ENCODE measurements at regions not wholly inside any gene's neighbourhood (a gene's known extent, or its start where the extent isn't known, plus 50 kb on each side); places are given as distances from the start of the nearest gene placed in this dataset.

DNA sequence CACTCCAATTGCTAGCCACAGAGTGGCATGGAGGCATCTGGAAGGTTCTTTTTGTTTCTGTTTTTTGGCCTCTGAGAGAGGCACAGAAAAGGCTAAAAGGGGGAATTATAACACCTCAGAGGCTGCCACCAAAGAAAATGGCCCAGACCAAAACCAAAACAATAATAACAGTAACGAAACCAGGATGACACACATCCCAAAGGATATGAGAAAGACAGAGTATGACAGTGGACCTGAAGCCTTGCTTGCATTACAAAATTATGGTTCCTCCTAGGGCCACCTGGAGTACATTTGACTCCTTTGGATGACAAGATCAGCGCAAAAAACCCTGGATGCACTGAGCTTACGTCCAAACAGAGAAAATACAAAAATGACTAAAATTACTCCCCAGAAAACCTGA, 152.7 kb downstream of the AEBP2 start:
- Histone ChIP-seq H3K27ac (replicated peaks; ENCODE audit: low read length) (no peak overlapping the region), H3K23ac (ENCODE audit: low read depth, low read length, poor library complexity) (no peak overlapping the region), H3K4me2 (ENCODE audit: insufficient read depth, low read length, poor library complexity, severe bottlenecking) (no peak overlapping the region), H3K9ac (ENCODE audit: low read depth, low read length, poor library complexity) (no peak overlapping the region), H3K18ac (ENCODE audit: low read length) (no peak overlapping the region), H3K14ac (ENCODE audit: low read length) (no peak overlapping the region), H3K4me3 (ENCODE audit: low read length in 2 of 2) (no peak overlapping the region), H3K36me3 (replicated peaks in 1 of 2; ENCODE audit: control insufficient read depth in 2 of 2, insufficient read depth in 2 of 2, low read length in 2 of 2) (no peaks in the 10 kb centered on the region), H2AK5ac (ENCODE audit: low read depth, low read length) (no peak overlapping the region), H3K4ac (ENCODE audit: low read length) (no peak overlapping the region), H2BK12ac (ENCODE audit: low read length) (no peak overlapping the region), H4K91ac (ENCODE audit: low read depth, low read length, poor library complexity) (no peak overlapping the region), H2AFZ (ENCODE audit: low read length) (no peak overlapping the region), H3K4me1 (ENCODE audit: control insufficient read depth in 2 of 2, insufficient read depth in 1 of 2, low read depth in 1 of 2, low read length in 2 of 2) (no peaks in the 10 kb centered on the region), H2BK15ac (ENCODE audit: low read length) (no peak overlapping the region), H3K9me3 (replicated peaks in 1 of 2; ENCODE audit: control insufficient read depth in 2 of 2, insufficient read depth in 1 of 2, low read depth in 1 of 2, low read length in 2 of 2) (no peaks in the 10 kb centered on the region), H3K79me1 (ENCODE audit: low read depth, low read length) (no peaks in the 10 kb centered on the region), H2BK120ac (ENCODE audit: low read depth, low read length) (no peak overlapping the region), H2BK5ac (ENCODE audit: low read length) (no peak overlapping the region), H3K27me3 (ENCODE audit: control insufficient read depth in 3 of 3, insufficient read depth in 3 of 3, low read depth in 1 of 3, low read length in 3 of 3) (no peaks in the 10 kb centered on the region), H4K8ac (ENCODE audit: low read depth, low read length) (no peak overlapping the region)
- no peak for DNase-seq (ENCODE audit: low spot score)
- no CpG with 5 or more reads among the region's 3 CpGs for WGBS, 2 donors (ENCODE audit: extremely low coverage in 2 of 2, insufficient read length in 2 of 2, insufficient replicate concordance in 1 of 2)

DNA sequence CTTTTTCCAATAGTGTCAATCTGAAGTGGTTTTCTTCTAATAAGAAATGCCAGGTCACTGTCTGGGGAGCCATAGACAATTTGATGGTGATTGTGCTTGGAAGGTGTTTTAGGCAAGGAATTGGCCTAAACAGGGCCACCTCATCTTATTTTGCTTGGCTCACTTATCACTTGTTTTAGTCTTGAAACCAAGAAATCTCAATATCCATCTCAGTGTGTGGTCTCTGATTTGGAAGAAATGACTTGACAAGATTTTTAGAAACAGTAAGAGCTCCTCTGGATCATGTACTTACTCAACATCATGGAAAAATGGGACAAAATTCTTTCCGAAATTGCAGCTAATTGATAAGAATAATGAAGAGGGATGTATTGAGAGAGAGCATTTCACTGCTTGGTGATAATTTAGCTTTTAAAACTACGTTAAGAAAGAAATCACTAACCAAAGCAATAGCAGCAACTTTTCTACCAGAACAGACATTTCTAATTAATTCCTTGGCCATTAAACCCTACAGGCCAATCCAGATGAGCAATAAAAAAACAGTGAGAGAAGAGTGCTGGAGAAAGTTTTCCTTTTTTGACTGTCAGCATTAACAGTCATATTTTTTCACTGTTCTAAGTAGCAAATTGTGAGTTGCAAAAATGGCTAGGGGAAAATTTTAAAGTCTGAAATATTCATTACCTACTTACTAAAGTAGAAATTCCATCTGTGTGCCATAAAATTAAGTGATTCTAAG, 157.3 kb downstream of the AEBP2 start:
- no peak overlapping the region for H3K14ac ChIP-seq (ENCODE audit: low read length)
- H2BK15ac ChIP-seq (ENCODE audit: low read length): no peak overlapping the region
- H3K79me1 ChIP-seq (ENCODE audit: low read depth, low read length): peaks cover 1% of the 10 kb centered on the region
- no peak overlapping the region for H3K9ac ChIP-seq (ENCODE audit: low read depth, low read length, poor library complexity)
- no CpG with 5 or more reads among the region's 2 CpGs for WGBS, 2 donors (ENCODE audit: extremely low coverage in 2 of 2, insufficient read length in 2 of 2, insufficient replicate concordance in 1 of 2)
- no peaks in the 10 kb centered on the region for H3K9me3 ChIP-seq (replicated peaks in 1 of 2; ENCODE audit: control insufficient read depth in 2 of 2, insufficient read depth in 1 of 2, low read depth in 1 of 2, low read length in 2 of 2)
- no peak for DNase-seq (ENCODE audit: low spot score)
- no peak overlapping the region for H4K91ac ChIP-seq (ENCODE audit: low read depth, low read length, poor library complexity)
- no peak overlapping the region for H3K18ac ChIP-seq (ENCODE audit: low read length)
- H3K4ac ChIP-seq (ENCODE audit: low read length): no peak overlapping the region
- H3K4me1 ChIP-seq (ENCODE audit: control insufficient read depth in 2 of 2, insufficient read depth in 1 of 2, low read depth in 1 of 2, low read length in 2 of 2): peaks cover 0 to 4% of the 10 kb centered on the region in 2 donors
- no peaks in the 10 kb centered on the region for H3K36me3 ChIP-seq (replicated peaks in 1 of 2; ENCODE audit: control insufficient read depth in 2 of 2, insufficient read depth in 2 of 2, low read length in 2 of 2)
- H2AK5ac ChIP-seq (ENCODE audit: low read depth, low read length): no peak overlapping the region
- no peak overlapping the region for H2AFZ ChIP-seq (ENCODE audit: low read length)
- H3K4me2 ChIP-seq (ENCODE audit: insufficient read depth, low read length, poor library complexity, severe bottlenecking): no peak overlapping the region
- H4K8ac ChIP-seq (ENCODE audit: low read depth, low read length): no peak overlapping the region
- no peak overlapping the region for H3K27ac ChIP-seq (replicated peaks; ENCODE audit: low read length)
- no peak overlapping the region for H3K4me3 ChIP-seq (ENCODE audit: low read length in 2 of 2)
- no peak overlapping the region for H2BK12ac ChIP-seq (ENCODE audit: low read length)
- H2BK120ac ChIP-seq (ENCODE audit: low read depth, low read length): no peak overlapping the region
- no peak overlapping the region for H3K23ac ChIP-seq (ENCODE audit: low read depth, low read length, poor library complexity)
- H2BK5ac ChIP-seq (ENCODE audit: low read length): no peak overlapping the region
- H3K27me3 ChIP-seq (ENCODE audit: control insufficient read depth in 3 of 3, insufficient read depth in 3 of 3, low read depth in 1 of 3, low read length in 3 of 3): no peaks in the 10 kb centered on the region

DNA sequence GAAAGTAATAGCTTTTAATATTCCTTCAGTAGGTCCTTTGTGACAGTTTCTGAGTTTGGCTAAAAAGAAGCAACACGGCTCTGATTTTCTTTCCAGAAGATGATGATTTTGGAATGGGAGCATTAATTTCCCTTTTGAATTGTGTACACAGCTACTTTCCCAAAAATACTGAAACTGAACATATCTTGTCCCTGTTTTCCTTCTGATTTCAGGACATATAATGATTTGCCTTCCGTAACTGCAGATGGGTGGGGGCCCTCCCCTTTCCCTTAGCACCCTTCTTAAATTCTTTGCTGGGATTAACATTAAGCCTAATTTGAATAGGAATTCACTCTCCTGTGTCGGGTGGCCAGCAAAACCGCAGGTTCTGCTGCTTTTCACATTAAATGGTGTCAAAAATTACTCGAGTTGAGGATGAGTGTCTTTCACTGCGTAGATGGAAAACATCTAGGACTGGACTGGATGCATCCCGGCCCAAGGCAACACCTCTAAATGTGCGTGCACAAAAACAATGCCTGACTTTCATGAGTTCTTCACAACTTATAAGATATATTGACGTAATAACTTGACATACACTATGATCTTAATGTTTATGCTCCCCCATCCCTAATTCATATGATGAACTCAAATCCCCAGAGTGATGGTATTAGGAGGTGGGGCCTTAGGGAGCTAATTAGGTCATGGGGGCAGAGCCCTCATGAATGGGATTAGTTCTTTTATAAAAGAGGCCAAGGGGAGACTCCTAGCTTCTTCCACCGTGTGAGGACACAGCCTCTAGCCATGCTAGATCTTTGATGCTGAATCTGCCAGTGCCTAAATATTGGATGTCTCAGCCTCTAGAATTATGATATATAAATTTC, 158.1 kb downstream of the AEBP2 start:
- H3K14ac ChIP-seq (ENCODE audit: low read length): no peak overlapping the region
- H3K4ac ChIP-seq (ENCODE audit: low read length): no peak overlapping the region
- H2BK5ac ChIP-seq (ENCODE audit: low read length): no peak overlapping the region
- H3K9ac ChIP-seq (ENCODE audit: low read depth, low read length, poor library complexity): no peak overlapping the region
- no peaks in the 10 kb centered on the region for H3K9me3 ChIP-seq (replicated peaks in 1 of 2; ENCODE audit: control insufficient read depth in 2 of 2, insufficient read depth in 1 of 2, low read depth in 1 of 2, low read length in 2 of 2)
- no peaks in the 10 kb centered on the region for H3K36me3 ChIP-seq (replicated peaks in 1 of 2; ENCODE audit: control insufficient read depth in 2 of 2, insufficient read depth in 2 of 2, low read length in 2 of 2)
- WGBS, 2 donors (ENCODE audit: extremely low coverage in 2 of 2, insufficient read length in 2 of 2, insufficient replicate concordance in 1 of 2): no CpG with 5 or more reads among the region's 10 CpGs
- peak overlapping the region; percentile 23 for H3K27ac ChIP-seq (replicated peaks; ENCODE audit: low read length)
- no peaks in the 10 kb centered on the region for H3K27me3 ChIP-seq (ENCODE audit: control insufficient read depth in 3 of 3, insufficient read depth in 3 of 3, low read depth in 1 of 3, low read length in 3 of 3)
- H3K18ac ChIP-seq (ENCODE audit: low read length): no peak overlapping the region
- H2AFZ ChIP-seq (ENCODE audit: low read length): no peak overlapping the region
- peak overlapping the region; percentile 21 for H3K4me2 ChIP-seq (ENCODE audit: insufficient read depth, low read length, poor library complexity, severe bottlenecking)
- DNase-seq (ENCODE audit: low spot score): no peak
- H3K79me1 ChIP-seq (ENCODE audit: low read depth, low read length): peaks cover 1% of the 10 kb centered on the region
- no peak overlapping the region for H2BK120ac ChIP-seq (ENCODE audit: low read depth, low read length)
- H4K8ac ChIP-seq (ENCODE audit: low read depth, low read length): no peak overlapping the region
- H3K4me1 ChIP-seq (ENCODE audit: control insufficient read depth in 2 of 2, insufficient read depth in 1 of 2, low read depth in 1 of 2, low read length in 2 of 2): peaks cover 0 to 4% of the 10 kb centered on the region in 2 donors
- no peak overlapping the region for H4K91ac ChIP-seq (ENCODE audit: low read depth, low read length, poor library complexity)
- no peak overlapping the region for H2AK5ac ChIP-seq (ENCODE audit: low read depth, low read length)
- H3K23ac ChIP-seq (ENCODE audit: low read depth, low read length, poor library complexity): no peak overlapping the region
- no peak overlapping the region for H2BK12ac ChIP-seq (ENCODE audit: low read length)
- H2BK15ac ChIP-seq (ENCODE audit: low read length): no peak overlapping the region
- no peak overlapping the region for H3K4me3 ChIP-seq (ENCODE audit: low read length in 2 of 2)

DNA sequence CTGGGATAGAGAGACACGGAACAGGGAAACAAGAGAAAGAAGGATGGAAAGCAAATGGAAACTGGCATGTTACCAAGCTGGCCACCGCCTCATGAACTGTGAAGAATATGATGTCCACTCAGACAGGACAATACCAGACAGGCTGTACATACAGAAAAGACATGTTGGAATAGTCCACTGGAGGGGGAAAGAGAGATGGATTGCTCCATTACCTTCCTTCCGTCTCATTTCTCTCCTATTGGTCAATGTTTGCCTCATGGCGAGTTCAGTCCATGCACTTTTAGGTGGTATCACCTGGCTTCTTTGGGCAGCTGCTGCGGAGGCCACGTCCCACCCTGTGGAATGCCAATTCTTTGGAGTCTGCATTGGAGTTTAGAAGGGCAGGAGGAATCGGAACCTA, 166.4 kb downstream of the AEBP2 start:
- H2BK120ac ChIP-seq (ENCODE audit: low read depth, low read length): no peak overlapping the region
- no peak overlapping the region for H2BK5ac ChIP-seq (ENCODE audit: low read length)
- H2AFZ ChIP-seq (ENCODE audit: low read length): no peak overlapping the region
- H3K27me3 ChIP-seq (ENCODE audit: control insufficient read depth in 3 of 3, insufficient read depth in 3 of 3, low read depth in 1 of 3, low read length in 3 of 3): no peaks in the 10 kb centered on the region
- no peak overlapping the region for H2BK15ac ChIP-seq (ENCODE audit: low read length)
- H3K4me2 ChIP-seq (ENCODE audit: insufficient read depth, low read length, poor library complexity, severe bottlenecking): no peak overlapping the region
- no peak overlapping the region for H3K4me3 ChIP-seq (ENCODE audit: low read length in 2 of 2)
- H3K4me1 ChIP-seq (ENCODE audit: control insufficient read depth in 2 of 2, insufficient read depth in 1 of 2, low read depth in 1 of 2, low read length in 2 of 2): no peaks in the 10 kb centered on the region
- H4K91ac ChIP-seq (ENCODE audit: low read depth, low read length, poor library complexity): no peak overlapping the region
- no peak overlapping the region for H3K14ac ChIP-seq (ENCODE audit: low read length)
- H3K36me3 ChIP-seq (replicated peaks in 1 of 2; ENCODE audit: control insufficient read depth in 2 of 2, insufficient read depth in 2 of 2, low read length in 2 of 2): no peaks in the 10 kb centered on the region
- H2AK5ac ChIP-seq (ENCODE audit: low read depth, low read length): no peak overlapping the region
- H3K18ac ChIP-seq (ENCODE audit: low read length): no peak overlapping the region
- no peak overlapping the region for H2BK12ac ChIP-seq (ENCODE audit: low read length)
- H3K27ac ChIP-seq (replicated peaks; ENCODE audit: low read length): no peak overlapping the region
- H3K23ac ChIP-seq (ENCODE audit: low read depth, low read length, poor library complexity): no peak overlapping the region
- H3K9me3 ChIP-seq (replicated peaks in 1 of 2; ENCODE audit: control insufficient read depth in 2 of 2, insufficient read depth in 1 of 2, low read depth in 1 of 2, low read length in 2 of 2): no peaks in the 10 kb centered on the region
- DNase-seq (ENCODE audit: low spot score): no peak
- peaks cover 1% of the 10 kb centered on the region for H3K79me1 ChIP-seq (ENCODE audit: low read depth, low read length)
- H4K8ac ChIP-seq (ENCODE audit: low read depth, low read length): no peak overlapping the region
- H3K4ac ChIP-seq (ENCODE audit: low read length): no peak overlapping the region
- no CpG with 5 or more reads among the region's 7 CpGs for WGBS, 2 donors (ENCODE audit: extremely low coverage in 2 of 2, insufficient read length in 2 of 2, insufficient replicate concordance in 1 of 2)
- no peak overlapping the region for H3K9ac ChIP-seq (ENCODE audit: low read depth, low read length, poor library complexity)
